GM19239 (cell line): ENCODE measurements at regions not wholly inside any gene's neighbourhood (a gene's known extent, or its start where the extent isn't known, plus 50 kb on each side); places are given as distances from the start of the nearest gene placed in this dataset.

Experiments
- DNase-seq: peaks from one replicate; pipeline ENCODE4 v3.0.0; 2011; ENCODE audit warnings: low spot score; ENCODE audit not compliant: insufficient read length
- FAIRE-seq: peaks from 2 replicates; lab custom pipeline; 2011; peaks lifted over from hg19 to GRCh38; lab: Jason Lieb, UNC

DNA sequence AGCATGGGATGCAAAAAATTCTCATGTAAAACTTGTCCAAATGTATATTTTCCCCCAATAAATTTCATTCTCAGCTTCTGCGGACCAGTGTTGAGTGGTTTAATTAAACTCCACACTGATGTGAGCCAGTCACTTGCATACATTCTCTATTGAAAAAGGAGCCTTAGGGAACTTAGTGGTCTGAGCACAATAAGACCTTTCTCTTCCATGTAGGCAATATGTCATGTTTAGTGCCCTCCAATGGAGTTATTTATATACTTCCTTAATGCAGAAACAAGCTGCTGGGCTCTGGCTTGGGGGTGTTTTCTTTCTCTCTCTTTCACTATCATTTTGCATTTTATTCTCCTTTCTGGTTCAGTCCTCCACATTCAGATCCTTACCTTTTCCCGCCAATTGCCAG lies 196.9 kb downstream of the ANAPC10 start:
- DNase-seq (no peak), FAIRE-seq (no peak)

DNA sequence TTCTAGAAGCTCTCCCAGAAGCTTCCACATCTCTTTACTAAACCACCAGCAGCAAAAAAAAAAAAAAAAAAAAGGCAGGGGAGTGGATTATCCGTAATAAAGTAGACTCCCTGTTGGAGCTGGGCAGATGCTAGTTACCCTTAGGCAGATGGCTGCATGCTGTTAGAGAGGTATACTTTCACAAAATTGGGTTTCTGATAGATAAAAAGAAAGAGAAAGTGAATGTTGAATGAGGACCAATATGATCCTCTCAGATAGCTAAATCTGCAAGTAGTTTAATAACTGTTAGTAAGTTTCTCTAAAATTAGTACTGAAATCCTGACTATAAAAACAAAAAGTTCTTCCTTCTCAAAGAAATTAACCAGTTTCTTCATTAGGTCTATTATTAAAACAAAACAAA lies 195.4 kb downstream of the ANAPC10 start:
- FAIRE-seq = no peak
- DNase-seq = no peak

DNA sequence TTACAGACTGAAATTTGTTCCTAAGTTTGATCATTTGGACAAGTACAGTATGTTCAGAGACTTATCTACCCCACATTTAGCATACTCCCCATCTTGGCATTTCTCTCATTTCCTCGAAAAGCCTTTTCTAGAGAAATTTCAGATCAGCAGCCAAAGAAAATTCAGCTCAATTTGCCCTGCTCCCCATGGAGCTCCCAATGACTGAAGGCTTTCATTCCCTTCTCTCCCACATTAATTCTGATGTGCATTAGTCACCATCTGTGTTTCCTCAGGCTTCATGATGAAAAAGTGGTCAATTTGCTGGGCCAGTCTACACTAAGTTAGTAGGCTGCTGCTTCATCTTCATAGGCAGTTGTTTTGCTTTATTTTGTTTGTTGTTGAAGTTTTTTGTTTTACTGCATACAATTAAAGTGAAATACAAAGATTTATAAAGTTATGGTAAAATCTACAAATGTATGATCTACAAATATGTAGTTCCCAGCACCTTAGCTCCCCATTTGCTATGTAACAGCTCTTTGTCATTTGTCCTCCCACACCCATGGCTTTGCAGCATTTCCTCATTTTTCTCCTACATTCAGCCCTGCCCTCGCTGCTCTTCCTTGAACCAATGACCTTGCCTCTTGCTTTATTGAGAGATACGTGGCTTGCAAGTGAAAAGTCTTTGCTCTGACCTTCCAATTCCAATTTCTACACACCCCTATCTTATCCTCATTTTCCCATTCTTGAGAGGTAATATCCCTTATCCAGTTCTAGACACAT lies 193.9 kb downstream of the ANAPC10 start:
- FAIRE-seq (peak; percentile 35), DNase-seq (no peak)

DNA sequence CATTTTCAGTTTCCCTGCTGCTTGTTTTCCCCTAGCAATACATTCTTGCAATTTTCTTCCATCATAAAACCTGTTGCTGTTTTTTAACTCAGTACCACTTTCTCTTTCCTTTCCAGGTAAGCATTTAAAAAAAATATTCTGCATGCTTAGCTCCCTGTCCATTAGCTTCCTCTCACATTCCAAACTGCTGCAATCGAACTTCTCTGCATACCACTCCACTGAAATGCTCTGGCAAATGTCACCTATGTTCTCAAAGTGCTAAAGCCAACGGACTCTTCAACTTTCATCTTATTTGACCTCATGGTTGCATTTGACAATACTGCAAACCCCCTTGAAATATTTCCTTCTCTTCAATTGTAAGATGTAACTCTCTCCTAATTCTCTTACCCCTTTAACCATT lies 192.7 kb downstream of the ANAPC10 start:
- DNase-seq = no peak
- FAIRE-seq = no peak

DNA sequence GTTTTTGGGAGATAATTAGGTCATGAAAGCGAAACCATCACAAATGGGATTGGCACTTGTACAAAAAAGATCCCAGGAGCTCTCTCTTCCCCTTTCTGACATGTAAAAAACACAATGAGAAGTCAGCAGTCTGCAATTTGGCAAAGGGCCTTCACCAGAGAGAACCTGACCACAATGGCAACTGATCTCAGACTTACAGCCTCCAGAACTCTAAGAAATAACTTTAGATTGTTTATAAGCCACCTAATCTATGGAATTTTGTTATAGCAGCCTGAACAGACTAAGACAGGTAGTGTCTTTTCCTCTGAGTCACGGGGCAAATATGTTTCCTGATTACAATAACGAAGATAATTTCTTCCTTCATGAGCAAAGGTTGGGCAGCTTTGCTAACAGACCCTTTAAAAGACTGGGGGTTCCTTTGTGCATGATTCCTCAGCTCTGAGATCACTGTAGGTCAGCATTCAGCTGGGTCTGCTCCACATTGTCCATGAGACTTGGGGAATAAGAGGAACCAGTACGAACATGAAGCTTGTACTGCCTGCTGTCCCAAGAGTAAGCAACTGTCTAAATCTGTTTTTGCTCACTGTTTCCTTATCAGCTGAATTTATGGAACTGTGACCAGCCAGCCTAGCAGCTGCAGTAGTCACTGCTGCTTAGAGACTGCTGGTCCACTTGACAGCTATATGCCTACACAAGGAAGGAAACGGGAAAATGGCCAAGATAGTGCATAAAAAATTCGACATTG lies 191.6 kb downstream of the ANAPC10 start:
- DNase-seq = no peak
- peak; percentile 47 for FAIRE-seq

DNA sequence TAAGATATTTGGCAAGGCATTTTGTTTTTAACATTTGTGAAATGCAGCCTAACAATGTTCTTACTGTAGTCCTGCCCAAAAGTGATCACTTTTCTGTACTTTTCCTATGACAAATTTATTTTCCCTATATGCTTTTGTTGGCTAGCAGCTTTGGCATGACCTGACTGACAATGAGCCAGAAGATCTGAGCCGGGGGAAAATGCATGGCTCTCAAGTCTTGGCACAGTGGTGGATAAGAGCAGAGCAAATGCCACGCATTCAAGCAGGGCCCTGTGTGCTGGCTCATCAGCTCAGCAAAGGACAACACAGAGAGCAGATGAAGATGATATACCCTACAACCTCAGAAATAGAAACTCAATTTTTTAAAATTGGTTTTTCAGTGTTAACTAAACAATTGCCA lies 187.3 kb downstream of the ANAPC10 start:
- DNase-seq (no peak), FAIRE-seq (no peak)
